ENCODE measurements at regions not wholly inside any gene's neighbourhood (a gene's known extent, or its start where the extent isn't known, plus 50 kb on each side); places are given as distances from the start of the nearest gene placed in this dataset.
"Not testable (repeated sequence)": the region's sequence is repeated elsewhere in the genome, so short reads cannot be mapped to it uniquely, and the experiment has no call there.

- no peak for TF ChIP-seq CTCF (IDR thresholded peaks at IDR 0.05; ENCODE audit: unreplicated experiment)
Measured at GRCh38 chr12:24630856-24631255, 318.0 kb downstream of the BCAT1 start.

GRCh38 chr12:24630446-24630845 lies 318.5 kb downstream of the BCAT1 start:
- TF ChIP-seq CTCF (IDR thresholded peaks at IDR 0.05; ENCODE audit: unreplicated experiment) = peak; percentile 29
- Mint-ChIP-seq H3K36me3 (ENCODE audit: insufficient read depth) (no peaks in the 10 kb centered on the region), H3K9me3 (ENCODE audit: low read depth) (peaks cover 16% of the 10 kb centered on the region), H3K27ac (no peak overlapping the region), H3K4me1 (ENCODE audit: low read depth) (no peaks in the 10 kb centered on the region), H3K27me3 (no peaks in the 10 kb centered on the region), H3K4me3 (ENCODE audit: low read depth) (no peak overlapping the region)
- DNase-seq (ENCODE audit: low spot score, unreplicated experiment) = no peak

More at GRCh38 chr12:24630856-24631255, 318.0 kb downstream of the BCAT1 start:
- Mint-ChIP-seq H3K27me3 (no peaks in the 10 kb centered on the region), H3K4me1 (ENCODE audit: low read depth) (no peaks in the 10 kb centered on the region), H3K36me3 (ENCODE audit: insufficient read depth) (no peaks in the 10 kb centered on the region), H3K27ac (no peak overlapping the region), H3K9me3 (ENCODE audit: low read depth) (peaks cover 16% of the 10 kb centered on the region), H3K4me3 (ENCODE audit: low read depth) (no peak overlapping the region)
- no peak for DNase-seq (ENCODE audit: low spot score, unreplicated experiment)

GRCh38 chr12:24625103-24625502 lies 323.8 kb downstream of the BCAT1 start:
- peaks cover 25% of the 10 kb centered on the region for H3K9me3 Mint-ChIP-seq (ENCODE audit: low read depth)
- H3K4me3 Mint-ChIP-seq (ENCODE audit: low read depth) = no peak overlapping the region
- TF ChIP-seq CTCF (IDR thresholded peaks at IDR 0.05; ENCODE audit: unreplicated experiment) = no peak
- H3K27ac Mint-ChIP-seq = no peak overlapping the region
- no peaks in the 10 kb centered on the region for H3K36me3 Mint-ChIP-seq (ENCODE audit: insufficient read depth)
- no peaks in the 10 kb centered on the region for H3K4me1 Mint-ChIP-seq (ENCODE audit: low read depth)
- DNase-seq (ENCODE audit: low spot score, unreplicated experiment) = no peak
- H3K27me3 Mint-ChIP-seq = no peaks in the 10 kb centered on the region

GRCh38 chr12:24619954-24620353 lies 328.9 kb downstream of the BCAT1 start:
- H3K27me3 Mint-ChIP-seq; H3K4me3 Mint-ChIP-seq (ENCODE audit: low read depth); H3K36me3 Mint-ChIP-seq (ENCODE audit: insufficient read depth): not testable (repeated sequence)

GRCh38 chr12:24617471-24617870 lies 331.4 kb downstream of the BCAT1 start:
- no peaks in the 10 kb centered on the region for H3K27me3 Mint-ChIP-seq
- no peak overlapping the region for H3K27ac Mint-ChIP-seq
- H3K4me3 Mint-ChIP-seq (ENCODE audit: low read depth) = no peak overlapping the region
- DNase-seq (ENCODE audit: low spot score, unreplicated experiment) = no peak
- H3K9me3 Mint-ChIP-seq (ENCODE audit: low read depth) = peaks cover 9% of the 10 kb centered on the region
- no peaks in the 10 kb centered on the region for H3K36me3 Mint-ChIP-seq (ENCODE audit: insufficient read depth)
- peaks cover 13% of the 10 kb centered on the region for H3K4me1 Mint-ChIP-seq (ENCODE audit: low read depth)
- no peak for TF ChIP-seq CTCF (IDR thresholded peaks at IDR 0.05; ENCODE audit: unreplicated experiment)

More at GRCh38 chr12:24619954-24620353, 328.9 kb downstream of the BCAT1 start:
- peaks cover 13% of the 10 kb centered on the region for H3K4me1 Mint-ChIP-seq (ENCODE audit: low read depth)
- not testable (repeated sequence) for DNase-seq (ENCODE audit: low spot score, unreplicated experiment); H3K27ac Mint-ChIP-seq
- H3K9me3 Mint-ChIP-seq (ENCODE audit: low read depth) = peaks cover 12% of the 10 kb centered on the region

GRCh38 chr12:24615967-24616411 lies 332.9 kb downstream of the BCAT1 start:
- Mint-ChIP-seq H3K4me1 (ENCODE audit: low read depth) (peaks cover 13% of the 10 kb centered on the region), H3K4me3 (ENCODE audit: low read depth) (no peak overlapping the region), H3K9me3 (ENCODE audit: low read depth) (peaks cover 9% of the 10 kb centered on the region), H3K27me3 (no peaks in the 10 kb centered on the region), H3K36me3 (ENCODE audit: insufficient read depth) (no peaks in the 10 kb centered on the region), H3K27ac (no peak overlapping the region)
- no peak for TF ChIP-seq CTCF (IDR thresholded peaks at IDR 0.05; ENCODE audit: unreplicated experiment)
- DNase-seq (ENCODE audit: low spot score, unreplicated experiment) = no peak
